Choroid plexus epithelial cell (primary cell): ENCODE measurements at regions not wholly inside any gene's neighbourhood (a gene's known extent, or its start where the extent isn't known, plus 50 kb on each side); places are given as distances from the start of the nearest gene placed in this dataset.
A peak's percentile ranks its signal among the peaks of the same experiment; 100 is the strongest.

Experiments used
- DNase-seq: peaks from one replicate; pipeline ENCODE4 v3.0.0-alpha.2; 2010; ENCODE audit warnings: low read depth
- H3K4me3 ChIP-seq: 2 replicates; pipeline ENCODE4 v1.5.1; 2011; ENCODE audit warnings: low read depth, mild to moderate bottlenecking, control low read depth, low read length, moderate library complexity
- CTCF ChIP-seq: conservative IDR thresholded peaks from 2 replicates; pipeline ENCODE4 v1.5.1; 2011; ENCODE audit warnings: low read depth, mild to moderate bottlenecking, control low read depth, inconsistent platforms, low read length, moderate library complexity

GRCh38 chr5:135176991-135177390 is 143.0 kb upstream of the PITX1 start:
- H3K4me3 ChIP-seq: no peak overlapping the region
- no peak for DNase-seq
- no peak for TF ChIP-seq CTCF

GRCh38 chr5:135174315-135175096 is 140.5 kb upstream of the PITX1 start:
- no peak overlapping the region for H3K4me3 ChIP-seq
- TF ChIP-seq CTCF: peak; percentile 24
- no peak for DNase-seq

GRCh38 chr5:135173662-135174290 is 139.7 kb upstream of the PITX1 start:
- TF ChIP-seq CTCF: no peak
- DNase-seq: no peak
- H3K4me3 ChIP-seq: no peak overlapping the region

- no peak overlapping the region for H3K4me3 ChIP-seq
- no peak for DNase-seq
- TF ChIP-seq CTCF: no peak
Measured at GRCh38 chr5:135172718-135173117, 138.7 kb upstream of the PITX1 start.

- no peak for TF ChIP-seq CTCF
- DNase-seq: no peak
Measured at GRCh38 chr5:135171336-135171735, 137.3 kb upstream of the PITX1 start.

GRCh38 chr5:135170500-135170899 is 136.5 kb upstream of the PITX1 start:
- no peak overlapping the region for H3K4me3 ChIP-seq
- DNase-seq: no peak
- no peak for TF ChIP-seq CTCF

More at GRCh38 chr5:135171336-135171735, 137.3 kb upstream of the PITX1 start:
- H3K4me3 ChIP-seq: no peak overlapping the region

- no peak for TF ChIP-seq CTCF
- no peak overlapping the region for H3K4me3 ChIP-seq
- DNase-seq: no peak
Measured at GRCh38 chr5:135169753-135170152, 135.7 kb upstream of the PITX1 start.
